Osteoblast (primary cell): ENCODE measurements at regions not wholly inside any gene's neighbourhood (a gene's known extent, or its start where the extent isn't known, plus 50 kb on each side); places are given as distances from the start of the nearest gene placed in this dataset.

Source experiments
- DNase-seq: peaks from one replicate; pipeline ENCODE4 v3.0.0; 2011; ENCODE audit warnings: low spot score, mixed read lengths; ENCODE audit not compliant: insufficient read length; ENCODE audit errors: missing footprints
- H2AFZ ChIP-seq: 2 replicates; pipeline ENCODE4 v1.6.0; 2011; ENCODE audit warnings: mild to moderate bottlenecking, low read length
- H3K27ac ChIP-seq: 2 replicates; pipeline ENCODE4 v1.5.1; 2011; ENCODE audit warnings: mild to moderate bottlenecking, low read depth, low read length, moderate library complexity
- H3K27me3 ChIP-seq: 2 replicates; pipeline ENCODE4 v1.6.0; 2012; ENCODE audit warnings: mild to moderate bottlenecking, control low read depth, inconsistent platforms, low read length, moderate library complexity; ENCODE audit not compliant: insufficient read depth
- H3K36me3 ChIP-seq: 2 replicates; pipeline ENCODE4 v1.5.1; 2011; ENCODE audit warnings: mild to moderate bottlenecking, low read length, control low read depth, moderate library complexity; ENCODE audit not compliant: insufficient read depth
- H3K4me1 ChIP-seq: 2 replicates; pipeline ENCODE4 v1.5.1; 2011; ENCODE audit warnings: mild to moderate bottlenecking, low read length, control low read depth, moderate library complexity; ENCODE audit not compliant: insufficient read depth
- H3K4me2 ChIP-seq: 2 replicates; pipeline ENCODE4 v1.6.0; 2011; ENCODE audit warnings: mild to moderate bottlenecking, low read length; ENCODE audit not compliant: insufficient read depth
- H3K4me3 ChIP-seq: fragments of 200-600 bp; sonication (generic); 3 replicates; pipeline ENCODE4 v1.5.1; 2012; ENCODE audit warnings: mild to moderate bottlenecking, low read length, inconsistent platforms; ENCODE audit not compliant: insufficient read depth
- H3K79me2 ChIP-seq: 2 replicates; pipeline ENCODE4 v1.6.0; 2012; ENCODE audit warnings: mild to moderate bottlenecking, low read length, control low read depth, inconsistent platforms; ENCODE audit not compliant: insufficient read depth
- H3K9me3 ChIP-seq: 2 replicates; pipeline ENCODE4 v1.5.1; 2011; ENCODE audit warnings: low read depth, low read length, control low read depth
- H4K20me1 ChIP-seq: 2 replicates; pipeline ENCODE4 v1.6.0; 2012; ENCODE audit warnings: mild to moderate bottlenecking, low read length, control low read depth; ENCODE audit not compliant: insufficient read depth
- CTCF ChIP-seq: IDR thresholded peaks from 2 replicates; pipeline ENCODE4 v1.5.1; 2011; ENCODE audit warnings: mild to moderate bottlenecking, low read depth, low read length, moderate library complexity; ENCODE audit errors: extremely low read depth

GRCh38 chr13:20326809-20327208 lies 94.7 kb upstream of the GJB6 start:
- no peaks in the 10 kb centered on the region for H3K79me2 ChIP-seq
- H4K20me1 ChIP-seq, result no peaks in the 10 kb centered on the region
- no peak overlapping the region for H2AFZ ChIP-seq
- H3K4me1 ChIP-seq, result no peaks in the 10 kb centered on the region
- TF ChIP-seq CTCF, result no peak
- no peak overlapping the region for H3K27ac ChIP-seq
- H3K36me3 ChIP-seq, result no peaks in the 10 kb centered on the region
- no peak overlapping the region for H3K4me2 ChIP-seq
- no peaks in the 10 kb centered on the region for H3K9me3 ChIP-seq
- DNase-seq, result no peak
- no peak overlapping the region for H3K4me3 ChIP-seq
- peaks cover 3% of the 10 kb centered on the region for H3K27me3 ChIP-seq

GRCh38 chr13:20326276-20326675 lies 94.2 kb upstream of the GJB6 start:
- H3K4me1 ChIP-seq, result no peaks in the 10 kb centered on the region
- TF ChIP-seq CTCF, result no peak
- no peaks in the 10 kb centered on the region for H3K36me3 ChIP-seq

GRCh38 chr13:20320885-20321284 lies 88.8 kb upstream of the GJB6 start:
- no peak for TF ChIP-seq CTCF
- DNase-seq, result no peak
- H3K79me2 ChIP-seq, result no peaks in the 10 kb centered on the region
- H2AFZ ChIP-seq, result no peak overlapping the region
- no peak overlapping the region for H3K4me3 ChIP-seq
- H3K27ac ChIP-seq, result no peak overlapping the region
- H3K4me1 ChIP-seq, result no peaks in the 10 kb centered on the region
- H3K36me3 ChIP-seq, result no peaks in the 10 kb centered on the region
- no peak overlapping the region for H3K4me2 ChIP-seq
- no peaks in the 10 kb centered on the region for H4K20me1 ChIP-seq
- no peaks in the 10 kb centered on the region for H3K9me3 ChIP-seq
- H3K27me3 ChIP-seq, result peaks cover 4% of the 10 kb centered on the region

More at GRCh38 chr13:20326276-20326675, 94.2 kb upstream of the GJB6 start:
- Histone ChIP-seq H3K9me3 (no peaks in the 10 kb centered on the region), H3K4me2 (no peak overlapping the region), H3K27ac (no peak overlapping the region), H3K27me3 (peaks cover 4% of the 10 kb centered on the region), H2AFZ (no peak overlapping the region), H4K20me1 (no peaks in the 10 kb centered on the region), H3K79me2 (no peaks in the 10 kb centered on the region), H3K4me3 (no peak overlapping the region)
- no peak for DNase-seq

GRCh38 chr13:20313896-20314295 lies 81.8 kb upstream of the GJB6 start:
- H3K4me1 ChIP-seq, result no peaks in the 10 kb centered on the region
- H3K36me3 ChIP-seq, result no peaks in the 10 kb centered on the region
- H3K9me3 ChIP-seq, result no peaks in the 10 kb centered on the region
- no peak overlapping the region for H2AFZ ChIP-seq
- no peaks in the 10 kb centered on the region for H3K79me2 ChIP-seq
- peaks cover 8% of the 10 kb centered on the region for H3K27me3 ChIP-seq
- TF ChIP-seq CTCF, result no peak
- no peak overlapping the region for H3K4me3 ChIP-seq
- no peak overlapping the region for H3K27ac ChIP-seq
- H3K4me2 ChIP-seq, result no peak overlapping the region
- no peaks in the 10 kb centered on the region for H4K20me1 ChIP-seq
- DNase-seq, result no peak
